Adipocyte (in vitro differentiated cells): ENCODE measurements at regions not wholly inside any gene's neighbourhood (a gene's known extent, or its start where the extent isn't known, plus 50 kb on each side); places are given as distances from the start of the nearest gene placed in this dataset.

Source experiments
- DNase-seq: peaks from one replicate; pipeline ENCODE4 v3.0.0-alpha.2; 2015; ENCODE audit warnings: low read depth
- H3K27me3 ChIP-seq: replicated peaks from 2 replicates; pipeline ENCODE4 v1.7.0; 2013; ENCODE audit warnings: mild to moderate bottlenecking, low read length, moderate library complexity; ENCODE audit not compliant: control insufficient read depth, insufficient read depth
- H3K36me3 ChIP-seq: 2 replicates; pipeline ENCODE4 v1.7.0; 2013; ENCODE audit warnings: low read length, mild to moderate bottlenecking, moderate library complexity; ENCODE audit not compliant: control insufficient read depth, insufficient read depth, severe bottlenecking
- H3K4me1 ChIP-seq: 2 replicates; pipeline ENCODE4 v1.7.0; 2013; ENCODE audit warnings: mild to moderate bottlenecking, low read length, moderate library complexity; ENCODE audit not compliant: control insufficient read depth, insufficient read depth
- H3K4me3 ChIP-seq: 2 replicates; pipeline ENCODE4 v1.7.0; 2013; ENCODE audit warnings: mild to moderate bottlenecking, low read length, moderate library complexity
- H3K9ac ChIP-seq: 2 replicates; pipeline ENCODE4 v1.7.0; 2013; ENCODE audit warnings: mild to moderate bottlenecking, low read length, moderate library complexity
- H3K9me3 ChIP-seq: 2 replicates; pipeline ENCODE4 v1.7.0; 2013; ENCODE audit warnings: mild to moderate bottlenecking, low read length, moderate library complexity; ENCODE audit not compliant: control insufficient read depth

GRCh38 chr4:155005395-155006090 lies 202.9 kb upstream of the NPY2R start:
- H3K27me3 ChIP-seq: no peaks in the 10 kb centered on the region
- no peaks in the 10 kb centered on the region for H3K9me3 ChIP-seq
- H3K4me3 ChIP-seq: peak overlapping the region; percentile 32
- peaks cover 59% of the 10 kb centered on the region for H3K4me1 ChIP-seq
- peak; percentile 48 for DNase-seq
- H3K9ac ChIP-seq: peak overlapping the region; percentile 80
- no peaks in the 10 kb centered on the region for H3K36me3 ChIP-seq

- no peaks in the 10 kb centered on the region for H3K27me3 ChIP-seq
- DNase-seq: no peak
- peaks cover 52% of the 10 kb centered on the region for H3K4me1 ChIP-seq
- H3K9ac ChIP-seq: peak overlapping the region; percentile 9
- no peaks in the 10 kb centered on the region for H3K9me3 ChIP-seq
- no peak overlapping the region for H3K4me3 ChIP-seq
- H3K36me3 ChIP-seq: no peaks in the 10 kb centered on the region
Observed at GRCh38 chr4:155007660-155008176, 200.7 kb upstream of the NPY2R start.

GRCh38 chr4:155008389-155008788 lies 200.0 kb upstream of the NPY2R start:
- DNase-seq: peak; percentile 39
- no peak overlapping the region for H3K9ac ChIP-seq
- H3K27me3 ChIP-seq: no peaks in the 10 kb centered on the region

GRCh38 chr4:155009288-155009687 lies 199.1 kb upstream of the NPY2R start:
- no peaks in the 10 kb centered on the region for H3K9me3 ChIP-seq
- no peaks in the 10 kb centered on the region for H3K27me3 ChIP-seq
- no peak overlapping the region for H3K9ac ChIP-seq
- H3K4me3 ChIP-seq: no peak overlapping the region
- no peaks in the 10 kb centered on the region for H3K36me3 ChIP-seq
- DNase-seq: no peak
- peaks cover 51% of the 10 kb centered on the region for H3K4me1 ChIP-seq

More at GRCh38 chr4:155008389-155008788, 200.0 kb upstream of the NPY2R start:
- peaks cover 52% of the 10 kb centered on the region for H3K4me1 ChIP-seq
- H3K4me3 ChIP-seq: no peak overlapping the region
- no peaks in the 10 kb centered on the region for H3K36me3 ChIP-seq
- no peaks in the 10 kb centered on the region for H3K9me3 ChIP-seq

GRCh38 chr4:155010376-155010775 lies 198.1 kb upstream of the NPY2R start:
- H3K4me1 ChIP-seq: peaks cover 40% of the 10 kb centered on the region
- no peaks in the 10 kb centered on the region for H3K27me3 ChIP-seq
- no peak overlapping the region for H3K4me3 ChIP-seq
- no peaks in the 10 kb centered on the region for H3K9me3 ChIP-seq
- DNase-seq: no peak
- no peak overlapping the region for H3K9ac ChIP-seq
- no peaks in the 10 kb centered on the region for H3K36me3 ChIP-seq

- Histone ChIP-seq H3K4me3 (no peak overlapping the region), H3K9ac (no peak overlapping the region), H3K4me1 (peaks cover 32% of the 10 kb centered on the region), H3K9me3 (no peaks in the 10 kb centered on the region), H3K36me3 (no peaks in the 10 kb centered on the region), H3K27me3 (no peaks in the 10 kb centered on the region)
- peak; percentile 22 for DNase-seq
Observed at GRCh38 chr4:155011163-155011780, 197.2 kb upstream of the NPY2R start.

- Histone ChIP-seq H3K9me3 (no peaks in the 10 kb centered on the region), H3K27me3 (no peaks in the 10 kb centered on the region), H3K4me1 (peaks cover 29% of the 10 kb centered on the region), H3K36me3 (no peaks in the 10 kb centered on the region), H3K4me3 (no peak overlapping the region), H3K9ac (no peak overlapping the region)
- no peak for DNase-seq
Observed at GRCh38 chr4:155012469-155012868, 196.0 kb upstream of the NPY2R start.

- H3K36me3 ChIP-seq: no peaks in the 10 kb centered on the region
- peak overlapping the region; percentile 42 for H3K9ac ChIP-seq
- H3K4me1 ChIP-seq: peaks cover 15% of the 10 kb centered on the region
- peak; percentile 27 for DNase-seq
- H3K9me3 ChIP-seq: no peaks in the 10 kb centered on the region
- no peaks in the 10 kb centered on the region for H3K27me3 ChIP-seq
- peak overlapping the region; percentile 27 for H3K4me3 ChIP-seq
Observed at GRCh38 chr4:155017426-155017825, 191.0 kb upstream of the NPY2R start.

GRCh38 chr4:155025762-155026457 lies 182.5 kb upstream of the NPY2R start:
- Histone ChIP-seq H3K4me1 (peaks cover 3% of the 10 kb centered on the region), H3K9me3 (no peaks in the 10 kb centered on the region), H3K4me3 (no peak overlapping the region), H3K9ac (no peak overlapping the region), H3K27me3 (no peaks in the 10 kb centered on the region), H3K36me3 (no peaks in the 10 kb centered on the region)
- no peak for DNase-seq

GRCh38 chr4:155026715-155027114 lies 181.7 kb upstream of the NPY2R start:
- Histone ChIP-seq H3K4me3 (no peak overlapping the region), H3K36me3 (no peaks in the 10 kb centered on the region), H3K27me3 (no peaks in the 10 kb centered on the region), H3K9me3 (no peaks in the 10 kb centered on the region), H3K4me1 (peaks cover 3% of the 10 kb centered on the region), H3K9ac (no peak overlapping the region)
- no peak for DNase-seq

- Histone ChIP-seq H3K36me3 (no peaks in the 10 kb centered on the region), H3K4me1 (peaks cover 3% of the 10 kb centered on the region), H3K4me3 (no peak overlapping the region), H3K27me3 (no peaks in the 10 kb centered on the region), H3K9ac (no peak overlapping the region), H3K9me3 (no peaks in the 10 kb centered on the region)
- DNase-seq: no peak
Observed at GRCh38 chr4:155032521-155033229, 175.8 kb upstream of the NPY2R start.
